ENCODE measurements at regions not wholly inside any gene's neighbourhood (a gene's known extent, or its start where the extent isn't known, plus 50 kb on each side); places are given as distances from the start of the nearest gene placed in this dataset.

- TF ChIP-seq ZNF710 (CRISPR knock-in tag; IDR thresholded peaks at IDR 0.05; ENCODE audit: borderline replicate concordance) = no peak
Measured at GRCh38 chr3:146308222-146308621, 57.3 kb upstream of the PLSCR4 start (continued).

GRCh38 chr3:146307456-146307725 lies 56.5 kb upstream of the PLSCR4 start:
- H3K4me2 ChIP-seq (ENCODE audit: low read depth, low read length) = no peak overlapping the region

More at GRCh38 chr3:146307456-146307725, 56.5 kb upstream of the PLSCR4 start:
- in situ Hi-C loops (cut with HindIII; ENCODE audit: extremely low pct_ligation_motif_present, low pct_unique_long_range_greater_than_20kb) (no loop called here), intact Hi-C loops (cut with micrococcal nuclease; ENCODE audit: unreplicated experiment) (no loop called here)
- Histone ChIP-seq H3K9me3 (ENCODE audit: low read length) (no peaks in the 10 kb centered on the region; the same call in 1 of the 2 replicates), H4K20me1 (ENCODE audit: insufficient read depth, low read length) (no peaks in the 10 kb centered on the region), H3K4me1 (ENCODE audit: insufficient read depth, low read length) (no peaks in the 10 kb centered on the region), H3K9ac (ENCODE audit: insufficient read depth, low read depth, low read length) (no peak overlapping the region), H2AFZ (ENCODE audit: low read length) (no peak overlapping the region), H3K79me2 (ENCODE audit: insufficient read depth, low read length) (no peaks in the 10 kb centered on the region), H3K27me3 (ENCODE audit: control insufficient read depth in 1 of 2, insufficient read depth in 2 of 2, low read length in 2 of 2) (no peaks in the 10 kb centered on the region), H3K27ac (ENCODE audit: extremely low read length, insufficient read depth, low read length) (no peak overlapping the region), H3K4me3 (replicated peaks in 1 of 3; ENCODE audit: insufficient read depth in 1 of 3, low read depth in 2 of 3, low read length in 3 of 3) (no peak overlapping the region), H3K36me3 (replicated peaks in 1 of 2; ENCODE audit: control insufficient read depth in 1 of 2, insufficient read depth in 2 of 2, low read length in 2 of 2) (no peaks in the 10 kb centered on the region)
- FAIRE-seq (no peak), DNase-seq (ENCODE audit: low spot score) (no peak), ATAC-seq (no peak)
- POLR2A ChIA-PET = no interaction called here
- no peak for TF ChIP-seq ZHX2 (IDR thresholded peaks at IDR 0.05; ENCODE audit: low read depth)
- no peak for TF ChIP-seq ZHX2 (CRISPR knock-in tag; IDR thresholded peaks at IDR 0.05; ENCODE audit: borderline replicate concordance)
- TF ChIP-seq ZNF557 (CRISPR knock-in tag; IDR thresholded peaks at IDR 0.05) = no peak
- TF ChIP-seq NCOA5 (CRISPR knock-in tag; IDR thresholded peaks at IDR 0.05) = no peak
- no peak for TF ChIP-seq ZSCAN21 (CRISPR knock-in tag; IDR thresholded peaks at IDR 0.05; ENCODE audit: borderline replicate concordance)
- no peak for TF ChIP-seq BHLHE40 (IDR thresholded peaks at IDR 0.05; ENCODE audit: low read length)
- no peak for TF ChIP-seq KLF13 (CRISPR knock-in tag; IDR thresholded peaks at IDR 0.05)
- TF ChIP-seq AGO1 (IDR thresholded peaks at IDR 0.05; ENCODE audit: low read depth, low read length, poor library complexity, severe bottlenecking) = no peak
- TF ChIP-seq NRL (CRISPR knock-in tag; IDR thresholded peaks at IDR 0.05; ENCODE audit: borderline replicate concordance) = no peak
- TF ChIP-seq SYNCRIP (IDR thresholded peaks at IDR 0.05; ENCODE audit: insufficient read depth, low read depth, low read length) = no peak
- no peak for TF ChIP-seq FOXO4 (CRISPR knock-in tag; conservative IDR thresholded peaks at IDR 0.05)
- no peak for TF ChIP-seq HNF4A (CRISPR knock-in tag; IDR thresholded peaks at IDR 0.05)
- TF ChIP-seq ELF4 (CRISPR knock-in tag; IDR thresholded peaks at IDR 0.05; ENCODE audit: borderline replicate concordance) = no peak
- no peak for TF ChIP-seq IKZF1 (IDR thresholded peaks at IDR 0.05)
- no peak for TF ChIP-seq ZNF883 (CRISPR knock-in tag; IDR thresholded peaks at IDR 0.05; ENCODE audit: not compliant biosample characterization)
- no peak for TF ChIP-seq TEAD2 (CRISPR knock-in tag; IDR thresholded peaks at IDR 0.05)
- CTCF ChIA-PET (ENCODE audit: low intra/inter-chr PET ratio, low total read pairs) = no interaction called here
- 47% methylated on average over 1 of the region's 1 CpG for WGBS (ENCODE audit: low lambda C conversion rate)
- BruUV-seq (replicated peaks) = no TSS peak
